ENCODE measurements at regions not wholly inside any gene's neighbourhood (a gene's known extent, or its start where the extent isn't known, plus 50 kb on each side); places are given as distances from the start of the nearest gene placed in this dataset.

DNA sequence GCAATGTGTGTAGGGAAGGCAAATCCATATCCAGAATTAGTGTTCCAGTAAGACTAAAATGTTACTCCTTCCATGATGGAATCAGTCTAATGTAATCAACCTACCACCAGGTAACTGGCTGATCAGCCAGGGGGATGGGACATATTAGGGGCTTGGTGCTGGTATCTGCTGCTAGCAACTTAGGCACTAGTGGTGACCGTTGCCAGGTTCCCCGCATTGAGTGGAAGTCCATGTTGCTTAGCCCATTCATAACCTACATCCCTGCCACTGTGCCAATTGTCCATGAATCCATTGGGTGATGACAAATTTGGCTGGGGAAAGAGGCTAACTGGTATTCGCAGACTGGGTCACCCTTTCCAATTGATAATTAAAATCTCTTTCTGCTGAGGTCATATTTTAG lies 212.2 kb upstream of the ROBO1 start:
- H3K36me3 ChIP-seq (ENCODE audit: control insufficient read depth, insufficient read depth, low read length): no peaks in the 10 kb centered on the region
- H3K27me3 ChIP-seq (ENCODE audit: control insufficient read depth, insufficient read depth, low read length): no peaks in the 10 kb centered on the region
- H3K4me3 ChIP-seq (ENCODE audit: low read depth, low read length): no peak overlapping the region
- no peak for DNase-seq (ENCODE audit: low read depth)
- TF ChIP-seq, protein P1, sequence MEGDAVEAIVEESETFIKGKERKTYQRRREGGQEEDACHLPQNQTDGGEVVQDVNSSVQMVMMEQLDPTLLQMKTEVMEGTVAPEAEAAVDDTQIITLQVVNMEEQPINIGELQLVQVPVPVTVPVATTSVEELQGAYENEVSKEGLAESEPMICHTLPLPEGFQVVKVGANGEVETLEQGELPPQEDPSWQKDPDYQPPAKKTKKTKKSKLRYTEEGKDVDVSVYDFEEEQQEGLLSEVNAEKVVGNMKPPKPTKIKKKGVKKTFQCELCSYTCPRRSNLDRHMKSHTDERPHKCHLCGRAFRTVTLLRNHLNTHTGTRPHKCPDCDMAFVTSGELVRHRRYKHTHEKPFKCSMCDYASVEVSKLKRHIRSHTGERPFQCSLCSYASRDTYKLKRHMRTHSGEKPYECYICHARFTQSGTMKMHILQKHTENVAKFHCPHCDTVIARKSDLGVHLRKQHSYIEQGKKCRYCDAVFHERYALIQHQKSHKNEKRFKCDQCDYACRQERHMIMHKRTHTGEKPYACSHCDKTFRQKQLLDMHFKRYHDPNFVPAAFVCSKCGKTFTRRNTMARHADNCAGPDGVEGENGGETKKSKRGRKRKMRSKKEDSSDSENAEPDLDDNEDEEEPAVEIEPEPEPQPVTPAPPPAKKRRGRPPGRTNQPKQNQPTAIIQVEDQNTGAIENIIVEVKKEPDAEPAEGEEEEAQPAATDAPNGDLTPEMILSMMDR (IDR thresholded peaks at IDR 0.05; ENCODE audit: insufficient read depth, low read length, poor library complexity, severe bottlenecking): no peak

DNA sequence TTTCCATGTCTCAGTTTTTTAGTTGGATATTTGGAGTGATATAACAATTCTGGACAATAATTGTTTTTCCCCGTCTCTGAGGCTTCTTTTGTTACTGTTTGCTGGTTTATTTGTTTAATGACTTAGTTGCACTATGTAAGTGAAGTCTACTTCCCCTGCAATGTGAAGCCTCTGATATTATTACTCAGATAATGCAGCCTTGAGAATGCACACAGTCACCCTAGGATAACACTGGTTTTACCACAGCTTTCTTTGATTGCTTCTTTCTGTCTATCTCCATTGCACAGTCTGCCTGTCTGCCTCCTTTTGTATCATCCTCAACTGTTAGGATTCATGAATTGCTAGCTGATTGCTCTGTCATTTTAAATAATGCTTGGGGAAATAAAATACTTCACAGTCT lies 208.7 kb upstream of the ROBO1 start:
- no peaks in the 10 kb centered on the region for H3K36me3 ChIP-seq (ENCODE audit: control insufficient read depth, insufficient read depth, low read length)
- H3K4me3 ChIP-seq (ENCODE audit: low read depth, low read length): no peak overlapping the region
- H3K27me3 ChIP-seq (ENCODE audit: control insufficient read depth, insufficient read depth, low read length): no peaks in the 10 kb centered on the region
- TF ChIP-seq, protein P1 (IDR thresholded peaks at IDR 0.05; ENCODE audit: insufficient read depth, low read length, poor library complexity, severe bottlenecking): no peak
- DNase-seq (ENCODE audit: low read depth): no peak

DNA sequence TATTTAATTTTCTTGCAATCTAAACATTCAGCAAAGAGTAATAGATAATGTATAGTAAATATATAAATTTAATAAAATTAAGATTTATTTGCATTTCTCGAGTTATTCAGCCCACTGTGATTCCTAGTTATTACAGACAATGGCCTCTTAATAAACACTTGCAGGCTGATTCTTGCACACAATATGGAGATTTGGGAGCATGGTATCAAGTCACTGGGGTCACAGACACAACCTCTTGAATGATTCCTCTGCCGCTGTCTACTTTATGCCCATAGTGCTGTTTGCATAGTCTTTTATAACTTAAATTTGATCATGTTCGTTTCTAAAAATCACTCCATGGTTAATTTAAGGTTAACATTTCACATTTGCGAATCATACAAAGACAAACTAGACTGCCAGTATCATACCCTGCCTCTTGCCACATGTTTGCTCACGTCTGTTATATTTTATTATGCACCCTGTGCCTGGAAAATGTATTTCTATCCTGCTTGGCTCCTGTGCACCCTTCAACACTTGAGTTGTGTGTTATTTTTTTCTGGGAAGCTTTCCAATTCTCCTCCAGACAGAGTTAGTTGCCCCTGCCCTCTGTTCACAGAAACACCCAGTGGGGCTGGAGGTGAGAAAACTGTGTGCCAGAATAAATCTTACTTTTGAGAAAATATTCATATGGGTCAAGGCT lies 206.3 kb upstream of the ROBO1 start:
- TF ChIP-seq, protein P1 (IDR thresholded peaks at IDR 0.05; ENCODE audit: insufficient read depth, low read length, poor library complexity, severe bottlenecking): no peak
- DNase-seq (ENCODE audit: low read depth): no peak
- no peaks in the 10 kb centered on the region for H3K27me3 ChIP-seq (ENCODE audit: control insufficient read depth, insufficient read depth, low read length)
- H3K4me3 ChIP-seq (ENCODE audit: low read depth, low read length): no peak overlapping the region
- H3K36me3 ChIP-seq (ENCODE audit: control insufficient read depth, insufficient read depth, low read length): no peaks in the 10 kb centered on the region

DNA sequence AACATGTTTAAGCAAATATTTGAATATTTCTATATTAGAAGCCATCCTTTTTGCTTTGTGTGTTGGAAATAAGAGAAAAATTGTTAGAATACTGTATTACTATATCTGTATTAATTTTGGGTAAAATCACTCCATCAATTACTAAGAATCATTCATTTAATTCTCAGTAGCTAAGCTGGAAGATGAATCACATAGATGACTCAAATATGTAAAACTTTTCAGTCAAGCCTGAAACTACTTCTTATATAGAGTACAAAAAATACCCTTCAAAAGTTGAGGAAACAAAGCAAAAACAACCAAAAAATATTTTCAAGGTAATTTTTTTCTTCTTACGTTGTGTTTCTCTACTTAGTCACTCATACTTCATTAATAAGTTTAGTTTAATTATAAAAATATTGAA lies 205.7 kb upstream of the ROBO1 start:
- H3K27me3 ChIP-seq (ENCODE audit: control insufficient read depth, insufficient read depth, low read length): no peaks in the 10 kb centered on the region

DNA sequence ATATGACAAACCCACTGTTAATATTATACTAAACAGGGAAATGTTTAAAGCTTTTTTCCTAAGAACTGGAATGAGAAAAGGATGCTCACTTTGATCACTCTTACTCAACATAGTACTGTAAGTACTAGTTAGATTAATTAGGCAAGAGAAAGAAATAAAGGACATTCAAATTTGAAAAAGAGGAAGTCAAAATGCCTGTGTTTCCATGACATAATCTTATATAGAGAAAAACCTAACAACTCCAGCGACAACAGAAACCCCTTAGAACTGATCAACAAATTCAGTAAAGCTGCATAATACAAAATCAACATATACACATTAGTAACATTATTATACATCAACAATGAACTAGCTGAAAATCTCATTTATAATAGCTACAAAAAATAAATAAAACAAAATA lies 200.6 kb upstream of the ROBO1 start:
- Histone ChIP-seq H3K27me3 (ENCODE audit: control insufficient read depth, insufficient read depth, low read length) (no peaks in the 10 kb centered on the region), H3K4me3 (ENCODE audit: low read depth, low read length) (no peak overlapping the region), H3K36me3 (ENCODE audit: control insufficient read depth, insufficient read depth, low read length) (no peaks in the 10 kb centered on the region)
- no peak for DNase-seq (ENCODE audit: low read depth)
- TF ChIP-seq, protein P1 (IDR thresholded peaks at IDR 0.05; ENCODE audit: insufficient read depth, low read length, poor library complexity, severe bottlenecking): no peak

More for the DNA sequence above, 205.7 kb upstream of the ROBO1 start:
- Histone ChIP-seq H3K36me3 (ENCODE audit: control insufficient read depth, insufficient read depth, low read length) (no peaks in the 10 kb centered on the region), H3K4me3 (ENCODE audit: low read depth, low read length) (no peak overlapping the region)
- TF ChIP-seq, protein P1 (IDR thresholded peaks at IDR 0.05; ENCODE audit: insufficient read depth, low read length, poor library complexity, severe bottlenecking): no peak
- DNase-seq (ENCODE audit: low read depth): no peak

DNA sequence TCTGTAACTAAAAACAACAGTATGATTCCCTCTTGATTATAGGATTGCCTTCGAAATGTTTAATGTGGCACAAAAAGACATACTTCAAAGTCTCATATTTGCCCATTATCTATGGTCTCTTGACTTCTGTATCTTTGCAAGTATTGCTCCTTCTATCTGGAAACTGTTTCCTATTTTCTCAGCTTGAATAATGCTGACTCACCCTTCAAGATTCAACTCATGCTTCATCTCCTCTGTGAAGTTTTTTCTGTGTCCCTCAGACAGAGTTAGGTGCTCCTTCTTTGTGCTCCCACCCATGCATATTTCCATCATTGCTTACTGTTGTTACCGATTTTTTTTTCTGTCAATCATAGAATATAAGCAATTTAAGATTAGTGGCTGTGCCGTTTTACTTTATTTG lies 192.8 kb upstream of the ROBO1 start:
- Histone ChIP-seq H3K36me3 (ENCODE audit: control insufficient read depth, insufficient read depth, low read length) (no peaks in the 10 kb centered on the region), H3K27me3 (ENCODE audit: control insufficient read depth, insufficient read depth, low read length) (no peaks in the 10 kb centered on the region), H3K4me3 (ENCODE audit: low read depth, low read length) (no peak overlapping the region)
- no peak for DNase-seq (ENCODE audit: low read depth)
- TF ChIP-seq, protein P1 (IDR thresholded peaks at IDR 0.05; ENCODE audit: insufficient read depth, low read length, poor library complexity, severe bottlenecking): no peak

Data from kidney epithelial cell (primary cell).